GM19455 (cell line): ENCODE measurements at regions not wholly inside any gene's neighbourhood (a gene's known extent, or its start where the extent isn't known, plus 50 kb on each side); places are given as distances from the start of the nearest gene placed in this dataset.
A peak's percentile ranks its signal among the peaks of the same experiment; 100 is the strongest.
"Not testable (repeated sequence)": the region's sequence is repeated elsewhere in the genome, so short reads cannot be mapped to it uniquely, and the experiment has no call there.

ENCODE experiments used
- ATAC-seq: cut with Tn5 transposase; IDR thresholded peaks from one replicate; pipeline ENCODE4 v1.9.1; 2021; ENCODE audit not compliant: unreplicated experiment

GRCh38 chr1:187038784-187039183 lies 210.0 kb downstream of the PLA2G4A start:
- no peak for ATAC-seq

DNA sequence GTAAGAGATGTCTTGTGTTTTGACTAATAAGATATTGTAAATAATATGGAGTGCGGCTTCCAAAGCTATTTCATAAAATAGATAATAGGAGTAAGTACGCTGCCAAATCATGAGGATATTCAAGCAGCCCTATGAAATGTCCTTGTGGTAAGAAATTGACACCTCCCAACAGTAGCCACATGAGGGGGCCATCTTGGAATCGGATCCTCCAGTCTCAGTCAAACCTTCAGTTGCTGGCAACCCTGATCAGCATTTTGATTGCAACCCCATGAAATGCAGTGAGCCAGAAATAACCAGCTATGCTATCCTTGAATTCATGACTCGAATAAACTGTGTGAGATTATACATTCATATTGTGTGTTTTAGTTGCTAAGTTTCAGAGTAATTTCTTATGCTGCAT lies 212.4 kb downstream of the PLA2G4A start:
- no peak for ATAC-seq

- no peak for ATAC-seq
These were observed 213.8 kb downstream of the PLA2G4A start for GRCh38 chr1:187042538-187042937.

GRCh38 chr1:187043433-187043832 lies 214.7 kb downstream of the PLA2G4A start:
- ATAC-seq = not testable (repeated sequence)

GRCh38 chr1:187044411-187044810 lies 215.7 kb downstream of the PLA2G4A start:
- no peak for ATAC-seq

GRCh38 chr1:187045371-187045770 lies 216.6 kb downstream of the PLA2G4A start:
- ATAC-seq = no peak

- ATAC-seq = no peak
These were observed 217.5 kb downstream of the PLA2G4A start for GRCh38 chr1:187046293-187046692.

GRCh38 chr1:187047298-187047697 lies 218.5 kb downstream of the PLA2G4A start:
- no peak for ATAC-seq

- peak; percentile 88 for ATAC-seq
These were observed 223.0 kb downstream of the PLA2G4A start for GRCh38 chr1:187051618-187052232.

DNA sequence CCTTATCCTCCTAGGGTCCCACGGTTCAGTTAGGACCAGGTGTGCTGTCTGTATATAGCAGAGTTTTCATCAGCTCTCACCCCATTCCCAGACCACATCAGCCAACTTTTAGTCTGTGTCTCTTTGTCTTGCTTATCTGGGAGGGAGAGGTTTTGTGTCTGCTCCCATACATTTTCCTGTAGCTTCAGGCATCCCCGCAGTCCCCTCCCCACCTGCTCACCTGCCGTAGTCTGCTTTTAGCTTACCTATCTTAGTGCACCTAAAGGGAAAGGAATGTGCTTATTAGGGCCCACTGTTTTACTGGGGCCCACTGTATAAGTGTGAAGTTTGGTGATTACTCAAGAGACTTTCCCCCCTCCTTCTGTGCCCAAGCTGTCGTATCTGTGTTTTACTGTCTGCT lies 225.1 kb downstream of the PLA2G4A start:
- ATAC-seq = no peak

DNA sequence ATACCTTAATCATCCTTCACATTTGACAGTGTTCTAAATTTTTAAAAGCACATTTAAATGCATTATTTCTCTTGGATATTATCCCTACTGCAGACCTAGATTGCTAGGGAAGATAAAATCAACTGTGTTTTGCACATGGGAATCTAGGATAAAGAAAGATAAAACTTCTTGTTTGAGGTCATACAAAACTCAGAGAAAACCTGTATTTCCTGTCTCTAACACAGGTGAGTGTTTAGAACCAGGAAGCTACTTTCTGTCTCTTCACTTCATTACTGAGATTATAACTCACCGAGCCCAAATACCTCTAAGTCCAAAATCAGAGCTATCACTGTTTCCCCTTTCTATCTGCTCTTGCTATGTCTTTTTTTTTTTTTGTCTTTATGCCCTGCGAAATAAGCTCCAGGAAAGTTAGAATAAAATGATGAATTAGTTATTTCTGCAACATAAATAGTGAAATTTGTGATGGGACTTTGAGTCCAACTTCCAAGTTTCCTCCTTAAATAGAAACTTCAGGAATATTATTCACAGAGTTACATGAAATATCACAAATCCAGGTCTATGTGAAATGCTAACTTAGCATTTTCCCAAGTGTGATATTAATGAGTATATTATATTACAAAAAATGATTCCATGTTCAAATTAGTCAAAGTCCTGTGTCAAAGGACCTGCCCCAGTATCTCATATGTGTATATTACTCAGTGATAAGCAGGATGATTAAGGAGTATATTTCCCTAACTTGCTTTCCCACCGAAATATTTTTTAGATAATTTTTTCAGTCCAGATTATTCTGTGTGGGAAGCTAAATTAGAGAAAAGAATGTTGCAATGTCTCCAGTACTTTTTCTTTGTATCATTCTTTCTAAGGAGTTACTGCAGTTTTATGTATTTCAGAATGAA lies 226.4 kb downstream of the PLA2G4A start:
- ATAC-seq = no peak

- ATAC-seq = no peak
These were observed 234.5 kb downstream of the PLA2G4A start for GRCh38 chr1:187063271-187063670.

DNA sequence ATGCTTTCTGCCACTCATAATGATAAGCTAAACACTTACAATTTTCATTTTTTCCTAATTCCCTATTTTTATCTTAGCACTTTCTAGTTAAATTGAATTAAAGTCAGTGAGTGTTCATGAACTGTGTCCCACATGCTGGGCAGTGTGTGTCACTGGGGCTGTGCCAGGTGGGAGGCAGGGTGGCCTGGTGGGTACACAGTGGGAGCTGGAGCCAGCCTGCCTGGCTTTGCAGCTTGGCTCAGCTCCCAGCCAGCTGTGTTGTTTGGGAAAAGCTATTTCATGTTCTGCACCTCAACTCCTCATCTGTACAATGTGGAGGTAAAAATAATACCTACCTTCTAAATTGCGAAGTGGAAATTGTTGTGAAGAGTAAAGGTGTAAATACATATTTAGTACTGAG lies 238.4 kb downstream of the PLA2G4A start:
- no peak for ATAC-seq

- no peak for ATAC-seq
These were observed 241.3 kb downstream of the PLA2G4A start for GRCh38 chr1:187070076-187070475.

GRCh38 chr1:187072262-187073034 lies 243.7 kb downstream of the PLA2G4A start:
- ATAC-seq = peak; percentile 91

- peak; percentile 20 for ATAC-seq
These were observed 244.3 kb downstream of the PLA2G4A start for GRCh38 chr1:187073035-187073560.

DNA sequence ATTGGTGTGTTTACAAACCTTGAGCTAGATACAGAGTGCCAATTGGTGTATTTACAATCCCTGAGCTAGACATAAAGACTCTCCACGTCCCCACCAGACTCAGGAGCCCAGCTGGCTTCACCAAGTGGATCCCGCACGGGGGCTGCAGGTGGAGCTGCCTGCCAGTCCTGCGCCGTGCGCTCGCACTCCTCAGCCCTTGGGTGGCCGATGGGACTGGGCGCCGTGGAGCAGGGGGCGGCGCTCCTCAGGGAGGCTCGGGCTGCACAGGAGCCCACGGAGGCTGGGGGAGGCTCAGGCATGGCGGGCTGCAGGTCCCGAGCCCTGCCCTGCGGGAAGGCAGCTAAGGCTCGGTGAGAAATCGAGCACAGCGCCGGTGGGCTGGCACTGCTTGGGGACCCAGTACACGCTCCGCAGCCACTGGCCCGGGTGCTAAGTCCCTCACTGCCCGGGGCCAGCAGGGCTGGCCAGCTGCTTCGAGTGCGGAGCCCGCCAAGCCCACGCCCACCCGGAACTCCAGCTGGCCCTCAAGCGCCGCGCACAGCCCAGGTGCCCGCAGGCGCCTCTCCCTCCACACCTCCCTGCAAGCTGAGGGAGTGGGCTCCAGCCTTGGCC lies 245.0 kb downstream of the PLA2G4A start:
- not testable (repeated sequence) for ATAC-seq

DNA sequence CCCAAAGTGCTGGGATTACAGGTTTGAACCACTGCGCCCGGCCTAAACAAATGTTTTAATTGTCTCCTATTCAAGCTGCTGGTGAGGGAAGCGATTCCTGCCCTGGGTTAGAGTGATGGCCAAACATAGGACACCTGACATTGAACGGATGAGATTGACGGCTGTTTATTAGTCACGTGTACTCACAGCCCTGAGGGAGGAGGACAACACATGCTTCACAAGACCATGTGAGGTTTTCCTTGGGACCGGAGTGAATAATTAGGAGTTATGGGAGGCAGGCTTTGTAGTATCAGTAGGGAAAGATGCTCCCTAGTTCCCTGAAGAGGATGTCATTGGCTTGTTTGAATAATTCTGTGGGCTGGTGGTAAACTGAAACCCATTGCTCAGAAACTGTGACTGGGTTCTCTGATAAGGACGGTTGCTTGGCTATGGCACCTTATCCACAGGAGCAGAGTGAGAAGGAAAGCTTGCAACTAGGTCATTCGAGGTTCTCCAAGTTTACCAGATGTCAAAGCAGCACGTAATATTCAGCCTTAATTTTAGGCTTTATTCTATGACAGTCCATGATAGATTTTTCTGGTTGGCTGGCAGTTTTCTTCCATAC lies 245.8 kb downstream of the PLA2G4A start:
- ATAC-seq = no peak

DNA sequence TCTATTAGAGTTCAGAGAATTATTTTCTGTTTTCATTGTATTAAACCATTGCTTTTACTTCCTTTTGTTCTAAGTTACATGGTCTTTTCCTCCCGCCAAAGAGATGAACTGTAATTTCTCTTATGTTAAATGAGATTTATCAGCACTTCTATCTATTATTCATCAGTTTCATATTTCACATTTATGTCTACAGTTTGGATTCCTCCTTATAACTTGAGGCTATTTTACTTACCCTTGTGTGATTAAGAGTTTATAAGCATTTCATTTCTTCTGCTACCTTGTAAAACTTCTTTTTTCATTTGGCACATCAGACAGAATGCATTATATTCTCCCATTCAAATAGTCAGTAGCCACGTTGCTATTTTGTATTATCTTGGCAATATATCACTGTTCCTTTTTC lies 248.2 kb downstream of the PLA2G4A start:
- no peak for ATAC-seq

DNA sequence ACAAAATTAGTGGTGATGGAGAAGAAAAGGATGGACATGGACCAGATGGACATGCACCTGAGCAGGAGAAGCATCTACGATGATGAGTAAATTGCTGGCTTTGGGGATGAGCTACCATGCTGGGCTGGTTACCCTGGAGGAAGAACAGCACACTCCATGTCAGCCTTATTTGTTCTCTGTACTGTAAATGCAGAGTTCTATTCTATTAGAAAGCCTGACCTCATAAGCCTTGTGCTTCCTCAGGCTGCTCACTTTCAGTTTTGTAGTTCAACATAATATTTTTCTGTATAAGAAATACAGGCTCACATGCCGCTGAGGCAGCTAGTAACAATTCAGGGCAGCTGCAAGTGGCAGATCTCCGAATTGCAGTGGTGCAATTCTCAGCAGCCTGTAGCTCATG lies 249.6 kb downstream of the PLA2G4A start:
- ATAC-seq = no peak

DNA sequence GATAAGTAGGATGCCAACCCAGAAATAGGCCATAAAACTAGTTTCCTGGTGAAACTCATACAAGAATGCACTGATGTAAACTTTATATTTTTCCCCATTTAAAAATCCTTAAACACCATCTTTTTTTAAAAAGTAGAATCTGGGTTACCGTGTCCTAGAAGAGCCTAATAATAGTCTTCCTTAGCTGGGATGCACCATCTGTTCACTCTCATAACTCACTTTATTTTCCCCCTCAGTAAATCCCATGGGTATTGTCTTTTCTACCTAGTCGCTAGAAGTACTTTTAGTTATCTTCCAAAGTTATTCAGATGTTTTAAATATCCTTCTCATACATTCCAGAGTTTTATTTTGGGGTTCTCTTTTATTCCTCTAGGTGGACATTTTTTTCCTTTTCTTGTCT lies 250.2 kb downstream of the PLA2G4A start:
- no peak for ATAC-seq
